Activated CD8-positive, alpha-beta memory T cell treated with anti-CD3 and anti-CD28 coated beads for 36 hours (primary cell): ENCODE measurements at regions not wholly inside any gene's neighbourhood (a gene's known extent, or its start where the extent isn't known, plus 50 kb on each side); places are given as distances from the start of the nearest gene placed in this dataset.

Experiments
- CTCF ChIA-PET: fragments of 350-600 bp; sonication (Branson Sonifier 250); formaldehyde crosslinking; loops from one replicate; lab custom pipeline; 2021; ENCODE audit warnings: antibody characterized with exemption; lab: Charles Lee
- POLR2A ChIA-PET: fragments of 350-600 bp; sonication (Branson Sonifier 250); formaldehyde crosslinking; loops from one replicate; lab custom pipeline; 2021; ENCODE audit warnings: antibody characterized with exemption; lab: Charles Lee

DNA sequence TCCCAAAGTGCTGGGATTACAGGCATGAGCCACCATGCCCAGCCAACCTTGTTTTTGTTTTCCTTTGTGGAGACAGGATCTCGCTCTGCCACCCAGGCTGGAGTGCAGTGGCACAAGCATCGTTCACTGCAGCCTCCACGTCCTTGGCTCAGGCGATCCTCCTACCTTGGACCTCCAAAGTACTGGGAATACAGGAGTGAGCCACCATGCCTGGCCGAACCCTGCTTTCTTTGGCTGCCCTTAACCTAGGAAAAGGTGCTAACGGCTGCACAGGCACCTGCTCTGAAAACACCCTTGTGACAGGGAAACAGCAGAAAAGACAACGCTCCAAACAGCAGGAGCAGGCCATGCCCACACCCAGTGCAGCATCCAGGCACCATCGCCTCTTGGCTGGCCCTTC lies 71.9 kb downstream of the OAT start:
- CTCF ChIA-PET = no interaction called here
- POLR2A ChIA-PET = no interaction called here

DNA sequence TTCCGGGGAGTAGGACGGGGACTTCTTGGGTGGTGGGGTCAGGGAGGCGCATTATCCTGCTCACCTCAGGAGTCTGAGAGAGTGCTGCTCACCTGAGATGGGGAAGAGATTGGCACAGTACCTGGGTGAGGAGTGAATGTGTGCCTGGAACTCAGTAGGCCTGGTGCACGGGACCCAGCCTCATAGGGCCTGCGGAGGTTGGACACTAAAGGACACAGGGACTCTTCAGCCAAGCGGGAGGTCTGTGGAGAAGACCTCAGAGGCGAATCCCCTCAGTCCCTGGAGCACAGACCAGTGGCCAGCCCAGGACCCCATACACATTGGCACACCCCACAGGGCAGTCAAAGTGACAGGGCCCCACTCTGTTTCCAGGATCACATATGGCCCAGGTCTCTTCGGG lies 73.2 kb downstream of the OAT start:
- POLR2A ChIA-PET = no interaction called here
- CTCF ChIA-PET = interaction anchor here (0.5 kb wide), 1 partner anchor 178 kb away, joined by 4 read pairs; no protein-coding TSS in a partner anchor

DNA sequence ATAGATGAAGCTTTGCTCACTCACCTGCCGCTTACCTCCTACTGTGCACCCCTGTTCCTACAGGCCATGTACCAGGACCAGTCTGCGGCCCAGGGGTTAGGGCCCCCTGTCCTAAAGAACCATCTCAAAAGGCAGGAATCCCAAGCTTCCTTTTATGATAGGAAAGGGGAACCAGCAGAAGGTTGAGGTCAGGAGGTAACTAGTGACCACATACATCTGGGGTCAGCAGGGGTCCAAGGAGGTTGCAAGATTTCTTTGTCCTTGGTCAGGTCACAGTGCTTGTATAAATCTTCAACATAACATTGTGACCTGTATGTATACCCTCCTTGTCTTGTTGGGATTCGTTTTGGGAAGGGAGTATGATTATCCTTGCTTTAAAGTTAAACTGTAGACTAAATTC lies 73.8 kb downstream of the OAT start:
- ChIA-PET POLR2A (no interaction called here), CTCF (interaction anchor here (0.5 kb wide), 1 partner anchor 178 kb away, joined by 4 read pairs; no protein-coding TSS in a partner anchor)

DNA sequence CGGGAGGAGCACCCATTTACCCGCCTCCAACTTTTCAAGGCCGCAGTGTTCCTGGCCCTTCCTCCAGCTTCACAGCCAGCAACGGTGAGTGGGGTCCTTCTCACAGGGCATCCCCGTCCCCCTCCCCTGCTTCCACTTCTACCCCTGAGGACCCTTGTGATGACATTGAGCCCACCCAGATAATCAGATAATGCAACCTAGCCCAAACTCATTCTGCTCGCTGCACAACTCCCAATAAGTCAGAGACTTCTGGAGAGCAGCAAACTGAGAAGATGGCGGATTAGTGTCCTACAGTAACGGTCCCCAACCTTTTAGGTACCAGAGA lies 74.5 kb downstream of the OAT start:
- ChIA-PET CTCF (no interaction called here), POLR2A (no interaction called here)

DNA sequence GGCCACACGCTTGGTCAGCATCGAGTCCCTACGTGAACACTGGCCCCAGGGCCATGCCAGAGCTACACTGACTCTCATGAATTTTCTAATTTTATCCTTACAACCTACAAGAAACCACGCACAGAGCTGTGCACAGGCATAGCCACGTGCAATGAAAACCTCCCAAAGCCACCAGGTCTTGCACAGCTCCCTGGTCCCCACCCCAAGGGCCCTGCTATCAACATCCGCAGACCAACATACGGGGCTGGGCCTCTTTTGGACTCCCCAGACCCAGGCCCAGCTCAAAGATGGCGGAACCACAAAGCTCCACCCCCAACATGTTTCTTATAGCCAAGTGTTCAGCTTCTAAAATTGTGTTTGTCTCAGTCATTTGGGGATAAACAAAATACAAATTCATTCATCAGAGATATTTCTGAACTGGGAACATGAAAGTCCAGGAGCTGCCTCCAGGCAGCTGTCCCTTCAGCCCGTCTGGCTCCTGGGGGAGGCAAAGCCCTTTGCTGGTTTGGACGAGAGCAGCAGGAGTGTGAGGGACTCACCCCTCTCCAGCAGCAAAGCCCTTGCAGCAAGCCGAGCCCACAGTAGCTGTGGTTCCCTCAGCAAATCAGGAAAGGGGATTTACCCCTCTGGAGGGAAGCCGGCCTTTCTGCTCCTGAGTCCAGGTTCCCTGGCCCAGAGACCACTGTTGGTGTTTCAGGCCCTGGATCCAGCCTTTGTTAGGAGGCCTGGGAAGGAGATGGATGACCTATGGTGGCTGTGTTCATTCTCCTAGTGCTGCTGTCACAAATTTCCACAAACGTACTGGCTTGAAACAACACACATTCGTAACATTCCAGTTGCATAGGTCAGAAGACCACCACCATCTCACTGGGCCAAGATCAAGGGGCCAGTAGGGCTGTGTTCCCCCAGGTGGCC lies 75.1 kb downstream of the OAT start:
- POLR2A ChIA-PET = no interaction called here
- CTCF ChIA-PET = no interaction called here

DNA sequence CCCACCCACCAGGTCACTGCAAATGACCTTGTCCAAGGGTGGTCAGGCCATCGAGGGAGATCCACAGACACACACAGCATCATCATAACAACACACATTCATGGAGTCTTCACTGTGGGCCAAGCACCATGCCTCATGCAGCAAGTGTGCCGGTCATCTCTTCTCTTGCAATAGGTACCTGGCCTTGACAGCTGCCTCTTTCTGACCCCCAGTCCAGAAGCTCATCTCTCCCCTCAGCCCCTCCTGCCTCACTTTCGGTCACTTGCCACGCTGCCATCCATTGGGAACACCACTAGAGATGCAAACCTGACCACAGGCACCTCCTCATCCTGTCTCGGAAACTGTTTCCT lies 75.9 kb downstream of the OAT start:
- ChIA-PET POLR2A (no interaction called here), CTCF (no interaction called here)

DNA sequence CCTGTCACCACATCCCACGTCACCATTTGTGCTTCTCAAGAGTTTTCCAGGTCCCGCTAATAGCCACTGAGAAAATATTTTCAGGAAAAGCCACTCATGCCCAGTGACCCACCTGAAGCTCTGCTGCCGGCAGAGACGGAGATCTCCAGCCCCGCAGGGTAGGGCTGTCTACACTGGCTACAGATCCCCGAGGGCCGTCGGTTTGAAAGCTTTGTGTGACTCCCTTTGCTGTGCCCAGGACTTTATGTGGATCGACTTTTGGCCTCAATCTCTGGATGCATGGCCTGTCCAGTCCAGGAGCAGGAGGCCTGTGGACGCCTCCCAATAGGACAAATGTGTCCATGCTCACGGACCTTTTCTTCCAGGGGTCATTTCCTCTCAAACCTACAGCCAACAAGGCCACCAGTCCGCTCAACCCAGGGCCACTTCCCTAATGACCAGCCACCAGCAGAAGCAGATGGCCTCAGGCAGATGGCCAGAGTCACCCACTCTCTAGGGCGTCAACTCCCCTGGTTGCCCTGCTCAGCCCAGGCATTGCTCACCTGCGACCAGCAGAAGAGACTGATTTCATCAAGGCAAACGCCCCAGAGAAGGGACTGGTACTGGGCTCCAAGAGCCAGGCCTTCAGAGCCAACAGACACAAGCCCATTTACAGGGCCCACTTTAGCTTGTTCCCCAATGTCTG lies 76.4 kb downstream of the OAT start:
- POLR2A ChIA-PET = no interaction called here
- CTCF ChIA-PET = no interaction called here

DNA sequence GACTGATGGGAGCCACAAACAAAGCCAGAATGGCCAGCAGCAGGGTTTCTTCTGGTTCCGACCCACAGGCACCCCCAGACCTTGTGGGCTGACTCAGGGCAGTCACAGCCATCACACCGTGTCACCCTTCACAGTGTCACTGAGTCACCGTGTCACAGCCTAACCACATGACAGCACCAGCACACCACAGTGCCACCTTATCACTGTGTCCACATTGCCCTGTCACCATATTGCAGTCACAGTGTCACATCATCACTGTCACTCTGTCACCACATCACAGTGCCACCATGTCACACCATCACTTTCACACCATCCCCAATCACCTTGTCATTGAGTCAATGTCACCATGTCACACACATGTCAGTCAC lies 77.0 kb downstream of the OAT start:
- CTCF ChIA-PET = no interaction called here
- POLR2A ChIA-PET = no interaction called here

DNA sequence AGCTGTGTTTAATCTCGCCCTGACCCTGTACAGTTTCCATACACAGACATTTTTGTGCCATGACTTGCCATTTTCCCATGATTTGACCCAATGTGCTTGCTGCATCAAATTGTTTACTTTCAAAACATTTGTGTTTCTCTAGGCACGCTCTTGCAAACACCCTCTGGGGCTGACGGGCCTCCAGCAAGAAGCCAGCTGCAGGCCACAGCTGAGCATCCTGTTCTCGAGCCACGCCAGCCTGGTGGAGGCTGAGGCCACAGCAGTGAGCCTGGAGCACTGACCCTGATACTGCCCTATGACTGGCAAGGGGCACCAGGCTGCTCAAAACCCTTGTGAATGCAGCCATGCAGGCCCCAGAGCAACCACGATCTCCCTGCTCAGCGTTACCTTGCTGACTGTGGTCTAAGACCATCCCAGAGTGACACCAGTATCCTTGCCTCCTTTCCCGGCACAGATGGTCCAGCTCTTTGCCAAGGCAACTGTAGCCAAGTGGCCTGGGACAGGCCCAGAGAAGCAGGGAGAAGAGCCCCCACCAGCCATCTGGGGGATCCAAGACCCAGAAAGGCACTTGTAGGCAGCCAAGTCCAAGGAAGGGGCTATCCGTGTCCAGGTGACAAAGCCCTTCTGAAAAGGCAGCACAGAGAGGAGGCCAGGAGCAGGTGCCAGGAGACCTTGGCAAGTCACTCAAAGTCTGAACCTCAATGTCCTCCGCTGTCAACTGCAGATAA lies 78.5 kb downstream of the OAT start:
- ChIA-PET CTCF (no interaction called here), POLR2A (no interaction called here)

DNA sequence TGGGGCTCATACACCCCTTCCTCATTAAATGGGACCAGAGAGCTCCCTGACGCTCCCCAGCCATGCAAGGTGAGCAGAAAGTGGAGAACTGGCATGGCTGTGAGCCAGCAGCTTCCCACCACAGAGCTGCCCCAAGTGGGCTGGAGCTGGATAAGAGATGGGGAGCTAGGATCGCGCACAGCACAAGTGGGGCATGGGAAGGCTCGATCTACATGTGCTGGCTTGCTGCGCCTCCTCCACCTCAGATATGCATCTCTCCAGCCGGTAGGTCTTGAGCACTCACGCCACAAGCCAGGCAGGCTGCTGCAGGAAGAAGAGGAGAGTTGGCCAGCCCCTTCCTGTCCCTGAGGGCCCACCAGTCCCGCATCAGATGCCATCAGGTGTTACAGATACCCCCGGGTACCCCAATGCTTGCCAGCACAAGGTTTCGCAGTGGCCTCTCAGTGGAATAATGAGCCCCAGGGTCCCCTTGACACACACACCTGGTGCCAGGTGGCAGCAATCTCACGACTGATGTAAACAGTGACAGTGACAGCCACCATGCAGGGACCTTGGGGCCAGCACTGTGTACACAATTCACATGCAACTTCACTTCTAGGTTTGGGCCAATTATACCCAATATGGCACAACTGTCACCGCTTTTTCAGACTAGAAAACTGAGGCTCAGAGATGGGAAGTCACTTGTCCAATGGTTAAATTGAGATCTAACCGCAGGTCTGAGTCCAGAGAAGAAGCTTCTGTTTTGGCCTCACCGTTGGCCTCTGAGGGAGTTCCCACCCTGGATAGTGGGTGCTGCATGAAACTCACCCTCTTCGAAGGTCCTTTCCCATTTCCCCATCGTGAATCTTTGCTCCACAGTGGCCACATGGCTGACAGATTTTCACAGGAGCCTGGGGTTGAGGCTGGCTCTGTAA lies 79.3 kb downstream of the OAT start:
- CTCF ChIA-PET = no interaction called here
- POLR2A ChIA-PET = no interaction called here

DNA sequence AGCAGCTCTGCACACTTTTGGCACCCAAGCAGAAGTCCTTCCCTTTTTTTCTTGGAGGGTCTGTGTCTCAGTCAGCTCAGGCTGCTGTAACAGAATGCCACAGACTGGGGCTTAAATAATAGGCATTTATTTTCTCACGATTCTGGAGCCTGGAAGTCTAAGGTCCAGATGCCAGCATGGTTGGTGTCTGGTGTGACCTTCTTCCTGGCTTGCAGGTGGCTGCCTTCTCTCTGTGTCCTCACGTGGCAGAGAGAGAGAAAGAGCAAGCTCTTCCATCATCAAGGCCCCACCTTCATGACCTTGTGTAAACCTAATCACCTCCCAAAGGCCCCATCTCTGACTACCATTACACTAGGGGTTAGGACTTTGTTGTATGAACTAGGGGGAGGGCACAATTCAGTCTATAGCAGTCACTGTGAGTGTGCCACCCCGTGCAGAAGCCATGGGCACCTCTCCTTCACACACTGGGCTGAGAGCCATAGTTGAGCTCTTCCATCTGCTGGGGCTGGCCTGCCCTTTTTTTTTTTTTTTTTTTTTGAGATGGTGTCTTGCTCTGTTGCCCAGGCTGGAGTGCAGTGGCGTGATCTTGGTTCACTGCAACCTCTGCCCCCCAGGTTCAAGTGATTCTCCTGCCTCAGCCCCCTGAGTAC lies 80.3 kb downstream of the OAT start:
- ChIA-PET POLR2A (no interaction called here), CTCF (no interaction called here)

DNA sequence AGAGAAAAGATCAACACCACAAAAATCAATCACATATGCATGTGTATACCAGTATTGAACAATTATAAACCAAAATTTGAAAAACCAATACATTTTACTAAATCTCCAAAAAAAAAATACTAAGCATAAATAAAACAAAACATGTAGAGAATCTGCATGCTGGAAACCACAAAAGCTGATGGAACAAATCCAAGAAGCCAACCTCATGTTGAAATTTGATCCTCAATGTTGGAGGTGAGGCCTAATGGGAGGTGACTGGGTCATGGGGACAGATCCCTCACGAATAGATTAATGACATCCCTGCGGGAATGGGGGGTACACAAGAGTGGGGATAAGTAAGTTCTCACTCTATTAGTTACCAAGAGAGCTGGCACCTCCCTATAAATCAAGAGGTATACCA lies 82.5 kb downstream of the OAT start:
- POLR2A ChIA-PET = no interaction called here
- CTCF ChIA-PET = no interaction called here

DNA sequence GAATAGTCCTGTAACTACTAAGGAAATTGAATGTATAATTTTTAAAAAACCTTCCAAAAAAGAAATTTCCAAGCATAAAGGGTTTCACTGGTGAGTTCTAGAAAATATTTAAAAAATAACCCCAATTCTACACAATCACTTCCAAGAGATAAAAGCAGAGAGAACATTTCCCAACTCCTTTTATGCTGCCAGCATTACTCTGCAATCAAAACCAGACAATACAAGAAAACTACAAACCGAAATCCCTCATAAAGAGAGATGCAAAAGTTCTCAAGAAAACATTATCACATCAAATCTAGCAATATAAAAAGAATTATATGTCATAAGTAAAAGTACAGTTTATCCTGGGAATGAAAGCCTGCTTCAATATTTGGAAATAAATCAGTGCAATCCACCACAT lies 84.8 kb downstream of the OAT start:
- CTCF ChIA-PET = no interaction called here
- POLR2A ChIA-PET = no interaction called here

DNA sequence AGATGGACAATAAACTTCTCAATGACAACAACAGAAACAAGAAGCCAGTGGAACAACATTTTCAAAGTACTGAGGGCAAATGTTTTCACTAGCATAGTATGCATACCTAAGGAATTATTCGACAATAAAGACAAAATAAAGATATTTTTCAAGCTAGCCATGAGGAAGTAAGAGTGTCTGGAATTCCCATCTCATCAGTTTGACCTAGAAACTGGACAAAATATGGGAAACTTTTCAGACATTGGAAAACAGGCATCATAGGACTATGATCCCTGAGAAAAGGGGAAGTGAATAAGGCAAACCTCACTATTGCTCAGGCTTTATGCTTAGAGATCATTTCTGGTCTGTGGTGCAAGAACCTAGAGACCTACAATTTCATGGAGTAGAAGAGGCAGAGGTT lies 86.3 kb downstream of the OAT start:
- CTCF ChIA-PET = no interaction called here
- POLR2A ChIA-PET = no interaction called here

DNA sequence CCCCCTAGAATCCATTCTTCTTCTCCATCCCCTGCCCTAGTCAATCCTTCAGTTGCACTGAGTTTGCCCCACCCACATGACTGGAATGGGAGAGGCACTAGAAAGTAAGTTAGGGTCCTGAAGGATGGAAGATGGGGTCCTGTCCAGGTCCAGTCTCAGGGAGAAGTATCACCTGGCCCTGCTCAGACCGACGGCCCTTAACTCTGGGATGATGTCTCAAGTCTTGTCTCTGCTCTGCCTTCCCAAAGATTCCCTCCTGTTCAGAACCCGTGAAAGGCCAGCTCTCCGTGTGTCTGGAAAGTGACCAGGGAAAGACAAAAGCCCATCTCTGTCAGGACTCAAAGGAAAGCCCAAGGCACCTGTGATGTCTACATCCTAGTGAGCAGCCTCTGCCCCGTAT lies 88.8 kb downstream of the OAT start:
- ChIA-PET CTCF (no interaction called here), POLR2A (no interaction called here)

DNA sequence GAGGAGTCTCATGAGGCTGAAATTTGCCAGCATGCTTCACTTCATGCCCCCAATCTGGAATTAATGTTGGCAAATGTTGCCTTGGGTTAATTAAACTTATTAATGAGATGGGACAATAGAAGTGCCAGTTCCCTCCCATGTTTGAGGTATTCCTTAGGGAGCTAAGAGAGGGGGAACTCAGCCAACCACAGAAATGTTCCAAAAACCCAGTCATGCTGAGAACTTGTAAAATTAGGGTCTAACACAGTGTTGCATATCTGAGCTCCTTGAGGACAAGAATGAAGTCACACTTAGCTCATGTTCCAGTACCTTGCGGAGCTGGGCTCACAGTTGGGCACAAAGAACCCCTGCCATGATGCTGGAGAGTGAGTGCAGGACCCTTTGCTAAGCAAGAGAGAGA lies 89.4 kb downstream of the OAT start:
- POLR2A ChIA-PET = no interaction called here
- CTCF ChIA-PET = no interaction called here

DNA sequence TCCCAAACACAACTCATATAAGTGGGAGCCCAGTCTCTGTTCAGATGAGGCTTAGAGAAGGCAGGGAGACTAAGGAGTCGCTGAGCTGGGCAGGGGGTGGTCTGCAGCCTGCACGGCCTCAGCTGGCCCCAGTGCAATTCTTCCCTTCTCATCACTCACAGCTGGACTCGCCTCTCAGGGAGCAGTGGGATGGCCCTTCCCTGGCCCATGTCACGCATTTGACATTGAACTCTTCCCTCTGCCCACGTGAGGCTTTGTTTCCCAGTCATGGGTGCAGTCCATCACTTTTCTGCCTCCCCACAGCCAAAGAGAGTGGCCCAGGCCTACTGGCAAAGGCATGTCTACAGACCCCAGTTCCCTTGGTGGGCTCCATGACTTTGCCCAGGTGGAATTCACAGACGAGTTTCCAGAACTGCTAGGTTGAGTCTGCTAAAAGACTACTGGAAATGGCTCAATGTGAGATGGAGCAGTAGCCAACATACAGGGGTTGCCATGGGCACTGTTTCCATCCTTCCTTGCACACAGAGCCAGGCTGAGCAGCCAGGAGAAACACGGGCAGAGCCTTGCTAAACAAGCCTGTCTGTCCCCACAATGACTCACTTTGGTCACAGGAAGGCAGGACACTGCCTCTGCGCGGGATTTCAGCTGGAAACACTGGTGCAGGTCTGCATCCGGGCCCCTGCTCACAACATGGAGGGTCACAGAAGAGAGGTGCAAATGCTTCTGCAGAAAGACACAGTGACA lies 90.1 kb downstream of the OAT start:
- CTCF ChIA-PET = no interaction called here
- POLR2A ChIA-PET = no interaction called here

DNA sequence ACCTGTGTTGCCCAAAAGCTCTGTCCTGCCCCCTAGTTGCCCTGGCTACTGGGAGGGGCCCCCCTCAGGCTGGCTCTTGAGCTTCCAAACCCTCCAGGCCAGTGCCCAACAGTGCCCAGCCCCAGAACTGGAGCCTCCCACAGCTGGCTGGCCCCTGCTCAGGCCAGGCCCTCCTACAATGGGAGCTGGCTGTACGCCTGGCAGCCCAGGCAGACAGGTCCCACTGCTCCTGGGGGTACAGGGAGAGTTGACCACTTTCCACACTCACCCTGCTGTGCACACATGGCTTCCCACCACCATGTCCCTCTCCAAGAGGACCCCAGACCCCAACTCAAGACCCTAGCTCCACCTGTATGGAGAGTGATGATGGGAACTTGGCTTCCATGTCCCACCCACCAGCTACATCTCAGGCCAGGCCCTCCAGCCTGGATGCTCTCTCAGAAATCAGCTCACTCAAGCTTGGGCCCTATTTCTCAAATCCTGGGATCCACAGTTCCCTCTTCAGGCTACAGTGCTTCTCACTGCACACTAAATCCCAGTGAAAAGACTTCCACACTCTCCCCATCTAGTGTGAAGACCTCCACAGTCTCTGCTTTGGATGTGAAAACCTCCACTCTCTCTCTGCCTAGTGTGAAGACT lies 92.6 kb downstream of the OAT start:
- ChIA-PET CTCF (no interaction called here), POLR2A (no interaction called here)
